ENCODE measurements at regions not wholly inside any gene's neighbourhood (a gene's known extent, or its start where the extent isn't known, plus 50 kb on each side); places are given as distances from the start of the nearest gene placed in this dataset.

GRCh38 chr7:42338916-42339540 lies 102.0 kb upstream of the GLI3 start:
- H3K36me3 ChIP-seq (ENCODE audit: control insufficient read depth in 3 of 3, insufficient read depth in 3 of 3, low read length in 3 of 3): no peaks in the 10 kb centered on the region
- peaks cover 0 to 4% (median 4%) of the 10 kb centered on the region in 3 donors for H3K4me1 ChIP-seq (ENCODE audit: control insufficient read depth in 3 of 3, insufficient read depth in 3 of 3, low read length in 3 of 3)
- H3K9me3 ChIP-seq (ENCODE audit: control insufficient read depth in 3 of 3, low read length in 3 of 3): no peaks in the 10 kb centered on the region
- no peak overlapping the region for H3K27ac ChIP-seq (ENCODE audit: low read depth, low read length)
- H3K9ac ChIP-seq (ENCODE audit: low read depth in 1 of 3, low read length in 3 of 3): no peak overlapping the region
- H3K27me3 ChIP-seq (ENCODE audit: control insufficient read depth in 3 of 3, insufficient read depth in 3 of 3, low read length in 3 of 3): no peaks in the 10 kb centered on the region
- no peak overlapping the region for H3K4me3 ChIP-seq (ENCODE audit: low read length in 3 of 3)

- Histone ChIP-seq H3K27me3 (ENCODE audit: control insufficient read depth in 3 of 3, insufficient read depth in 3 of 3, low read length in 3 of 3) (no peaks in the 10 kb centered on the region), H3K27ac (ENCODE audit: low read depth, low read length) (no peak overlapping the region), H3K9me3 (ENCODE audit: control insufficient read depth in 3 of 3, low read length in 3 of 3) (no peaks in the 10 kb centered on the region), H3K9ac (ENCODE audit: low read depth in 1 of 3, low read length in 3 of 3) (no peak overlapping the region), H3K4me3 (ENCODE audit: low read length in 3 of 3) (no peak overlapping the region), H3K36me3 (ENCODE audit: control insufficient read depth in 3 of 3, insufficient read depth in 3 of 3, low read length in 3 of 3) (no peaks in the 10 kb centered on the region), H3K4me1 (ENCODE audit: control insufficient read depth in 3 of 3, insufficient read depth in 3 of 3, low read length in 3 of 3) (peaks cover 0 to 4% (median 4%) of the 10 kb centered on the region in 3 donors)
Measured at GRCh38 chr7:42338231-42338915, 101.4 kb upstream of the GLI3 start.

GRCh38 chr7:42337225-42337905 lies 100.4 kb upstream of the GLI3 start:
- Histone ChIP-seq H3K9me3 (ENCODE audit: control insufficient read depth in 3 of 3, low read length in 3 of 3) (peaks cover 0 to 4% (median 2%) of the 10 kb centered on the region in 3 donors), H3K4me3 (ENCODE audit: low read length in 3 of 3) (no peak overlapping the region), H3K9ac (ENCODE audit: low read depth in 1 of 3, low read length in 3 of 3) (no peak overlapping the region), H3K4me1 (ENCODE audit: control insufficient read depth in 3 of 3, insufficient read depth in 3 of 3, low read length in 3 of 3) (peaks cover 0 to 4% (median 4%) of the 10 kb centered on the region in 3 donors), H3K27me3 (ENCODE audit: control insufficient read depth in 3 of 3, insufficient read depth in 3 of 3, low read length in 3 of 3) (no peaks in the 10 kb centered on the region), H3K27ac (ENCODE audit: low read depth, low read length) (no peak overlapping the region), H3K36me3 (ENCODE audit: control insufficient read depth in 3 of 3, insufficient read depth in 3 of 3, low read length in 3 of 3) (no peaks in the 10 kb centered on the region)

GRCh38 chr7:42332605-42333222 lies 95.7 kb upstream of the GLI3 start:
- Histone ChIP-seq H3K9ac (ENCODE audit: low read depth in 1 of 3, low read length in 3 of 3) (no peak overlapping the region), H3K4me1 (ENCODE audit: control insufficient read depth in 3 of 3, insufficient read depth in 3 of 3, low read length in 3 of 3) (peaks cover 0 to 4% (median 0%) of the 10 kb centered on the region in 3 donors), H3K27me3 (ENCODE audit: control insufficient read depth in 3 of 3, insufficient read depth in 3 of 3, low read length in 3 of 3) (no peaks in the 10 kb centered on the region), H3K9me3 (ENCODE audit: control insufficient read depth in 3 of 3, low read length in 3 of 3) (peaks cover 0 to 4% (median 2%) of the 10 kb centered on the region in 3 donors), H3K36me3 (ENCODE audit: control insufficient read depth in 3 of 3, insufficient read depth in 3 of 3, low read length in 3 of 3) (no peaks in the 10 kb centered on the region), H3K4me3 (ENCODE audit: low read length in 3 of 3) (no peak overlapping the region), H3K27ac (ENCODE audit: low read depth, low read length) (no peak overlapping the region)

- H3K4me3 ChIP-seq (ENCODE audit: low read length in 3 of 3): no peak overlapping the region
- no peaks in the 10 kb centered on the region for H3K27me3 ChIP-seq (ENCODE audit: control insufficient read depth in 3 of 3, insufficient read depth in 3 of 3, low read length in 3 of 3)
- no peak overlapping the region for H3K9ac ChIP-seq (ENCODE audit: low read depth in 1 of 3, low read length in 3 of 3)
- no peak overlapping the region for H3K27ac ChIP-seq (ENCODE audit: low read depth, low read length)
- no peaks in the 10 kb centered on the region for H3K9me3 ChIP-seq (ENCODE audit: control insufficient read depth in 3 of 3, low read length in 3 of 3)
- no peaks in the 10 kb centered on the region for H3K36me3 ChIP-seq (ENCODE audit: control insufficient read depth in 3 of 3, insufficient read depth in 3 of 3, low read length in 3 of 3)
- no peaks in the 10 kb centered on the region for H3K4me1 ChIP-seq (ENCODE audit: control insufficient read depth in 3 of 3, insufficient read depth in 3 of 3, low read length in 3 of 3)
Measured at GRCh38 chr7:42319631-42320030, 82.6 kb upstream of the GLI3 start.

- Histone ChIP-seq H3K9me3 (ENCODE audit: control insufficient read depth in 3 of 3, low read length in 3 of 3) (peaks cover 0 to 4% (median 3%) of the 10 kb centered on the region in 3 donors), H3K4me3 (ENCODE audit: low read length in 3 of 3) (no peak overlapping the region), H3K9ac (ENCODE audit: low read depth in 1 of 3, low read length in 3 of 3) (no peak overlapping the region), H3K27me3 (ENCODE audit: control insufficient read depth in 3 of 3, insufficient read depth in 3 of 3, low read length in 3 of 3) (no peaks in the 10 kb centered on the region), H3K4me1 (ENCODE audit: control insufficient read depth in 3 of 3, insufficient read depth in 3 of 3, low read length in 3 of 3) (no peaks in the 10 kb centered on the region), H3K27ac (ENCODE audit: low read depth, low read length) (no peak overlapping the region), H3K36me3 (ENCODE audit: control insufficient read depth in 3 of 3, insufficient read depth in 3 of 3, low read length in 3 of 3) (no peaks in the 10 kb centered on the region)
Measured at GRCh38 chr7:42315631-42316030, 78.6 kb upstream of the GLI3 start.

- no peak overlapping the region for H3K4me3 ChIP-seq (ENCODE audit: low read length in 3 of 3)
- no peaks in the 10 kb centered on the region for H3K36me3 ChIP-seq (ENCODE audit: control insufficient read depth in 3 of 3, insufficient read depth in 3 of 3, low read length in 3 of 3)
- H3K27ac ChIP-seq (ENCODE audit: low read depth, low read length): no peak overlapping the region
- peaks cover 0 to 4% (median 3%) of the 10 kb centered on the region in 3 donors for H3K9me3 ChIP-seq (ENCODE audit: control insufficient read depth in 3 of 3, low read length in 3 of 3)
- no peaks in the 10 kb centered on the region for H3K4me1 ChIP-seq (ENCODE audit: control insufficient read depth in 3 of 3, insufficient read depth in 3 of 3, low read length in 3 of 3)
- no peak overlapping the region for H3K9ac ChIP-seq (ENCODE audit: low read depth in 1 of 3, low read length in 3 of 3)
- no peaks in the 10 kb centered on the region for H3K27me3 ChIP-seq (ENCODE audit: control insufficient read depth in 3 of 3, insufficient read depth in 3 of 3, low read length in 3 of 3)
Measured at GRCh38 chr7:42315103-42315502, 78.1 kb upstream of the GLI3 start.

GRCh38 chr7:42314696-42315095 lies 77.7 kb upstream of the GLI3 start:
- Histone ChIP-seq H3K9me3 (ENCODE audit: control insufficient read depth in 3 of 3, low read length in 3 of 3) (peaks cover 0 to 4% (median 3%) of the 10 kb centered on the region in 3 donors), H3K27me3 (ENCODE audit: control insufficient read depth in 3 of 3, insufficient read depth in 3 of 3, low read length in 3 of 3) (no peaks in the 10 kb centered on the region), H3K9ac (ENCODE audit: low read depth in 1 of 3, low read length in 3 of 3) (no peak overlapping the region), H3K4me3 (ENCODE audit: low read length in 3 of 3) (no peak overlapping the region), H3K27ac (ENCODE audit: low read depth, low read length) (no peak overlapping the region), H3K36me3 (ENCODE audit: control insufficient read depth in 3 of 3, insufficient read depth in 3 of 3, low read length in 3 of 3) (no peaks in the 10 kb centered on the region), H3K4me1 (ENCODE audit: control insufficient read depth in 3 of 3, insufficient read depth in 3 of 3, low read length in 3 of 3) (no peaks in the 10 kb centered on the region)

- H3K9ac ChIP-seq (ENCODE audit: low read depth in 1 of 3, low read length in 3 of 3): no peak overlapping the region
- H3K9me3 ChIP-seq (ENCODE audit: control insufficient read depth in 3 of 3, low read length in 3 of 3): peaks cover 4 to 7% (median 4%) of the 10 kb centered on the region in 3 donors
- H3K4me3 ChIP-seq (ENCODE audit: low read length in 3 of 3): no peak overlapping the region
- no peaks in the 10 kb centered on the region for H3K27me3 ChIP-seq (ENCODE audit: control insufficient read depth in 3 of 3, insufficient read depth in 3 of 3, low read length in 3 of 3)
- no peaks in the 10 kb centered on the region for H3K4me1 ChIP-seq (ENCODE audit: control insufficient read depth in 3 of 3, insufficient read depth in 3 of 3, low read length in 3 of 3)
- H3K36me3 ChIP-seq (ENCODE audit: control insufficient read depth in 3 of 3, insufficient read depth in 3 of 3, low read length in 3 of 3): no peaks in the 10 kb centered on the region
- H3K27ac ChIP-seq (ENCODE audit: low read depth, low read length): no peak overlapping the region
Measured at GRCh38 chr7:42311195-42311594, 74.2 kb upstream of the GLI3 start.
